Naive thymus-derived CD4-positive, alpha-beta T cell (primary cell): ENCODE measurements at regions not wholly inside any gene's neighbourhood (a gene's known extent, or its start where the extent isn't known, plus 50 kb on each side); places are given as distances from the start of the nearest gene placed in this dataset.

ENCODE experiments used
- ATAC-seq: fragments of 150-1000 bp; cut with Tn5 transposase; 2 replicates; pipeline ENCODE4 v1.10.0; 2021; ENCODE audit warnings: mild to moderate bottlenecking, moderate library complexity
- CTCF ChIA-PET: fragments of 350-600 bp; sonication (Branson Sonifier 250); formaldehyde crosslinking; loops from one replicate; lab custom pipeline; 2021; ENCODE audit warnings: antibody characterized with exemption; lab: Charles Lee
- POLR2A ChIA-PET: fragments of 350-600 bp; sonication (Branson Sonifier 250); formaldehyde crosslinking; loops from one replicate; lab custom pipeline; 2021; ENCODE audit warnings: antibody characterized with exemption, inconsistent platforms; lab: Charles Lee
- DNase-seq, 9 donors: peaks; one replicate each; pipeline versions ENCODE4 v3.0.0 to v3.0.0-alpha.2; 2020 to 2022; ENCODE audit warnings: mixed read lengths in 1 of 9
- H3K27ac ChIP-seq: one replicate; pipeline ENCODE4 v1.7.0; 2013; ENCODE audit warnings: mild to moderate bottlenecking, low read depth, low read length, moderate library complexity
- H3K27me3 ChIP-seq, 2 donors: one replicate each; pipeline ENCODE4 v1.7.0; 2013; ENCODE audit warnings: low read length in 2 of 2, mild to moderate bottlenecking in 2 of 2, moderate library complexity in 2 of 2; ENCODE audit not compliant: control insufficient read depth in 2 of 2, insufficient read depth in 2 of 2
- H3K36me3 ChIP-seq, 3 experiments: 1 replicate in 2 of 3; 2 replicates in 1 of 3; pipeline ENCODE4 v1.7.0; 2013; ENCODE audit warnings: low read length in 3 of 3, mild to moderate bottlenecking in 3 of 3, moderate library complexity in 1 of 3; ENCODE audit not compliant: insufficient read depth in 3 of 3, control insufficient read depth in 2 of 3
- H3K4me1 ChIP-seq, 2 donors: one replicate each; pipeline ENCODE4 v1.7.0; 2013; ENCODE audit warnings: low read length in 2 of 2, mild to moderate bottlenecking in 2 of 2, moderate library complexity in 1 of 2; ENCODE audit not compliant: control insufficient read depth in 2 of 2, insufficient read depth in 2 of 2
- H3K4me3 ChIP-seq: 2 replicates; pipeline ENCODE4 v1.7.0; 2013; ENCODE audit warnings: mild to moderate bottlenecking, low read length
- H3K9me3 ChIP-seq, 3 experiments: 1 replicate in 2 of 3; 2 replicates in 1 of 3; pipeline ENCODE4 v1.7.0; 2013; ENCODE audit warnings: low read length in 3 of 3; ENCODE audit not compliant: control insufficient read depth in 2 of 3
- H3K27ac Mint-ChIP-seq, 9 donors: one replicate each; pipeline ENCODE4 v1.8.0; 2020 to 2022; ENCODE audit warnings: mixed read lengths in 9 of 9, mild to moderate bottlenecking in 8 of 9, moderate library complexity in 5 of 9, inconsistent platforms in 2 of 9
- H3K27me3 Mint-ChIP-seq, 5 donors: one replicate each; pipeline ENCODE4 v1.8.0; 2021 to 2022; ENCODE audit warnings: mixed read lengths in 5 of 5, mild to moderate bottlenecking in 1 of 5
- H3K36me3 Mint-ChIP-seq, 5 donors: one replicate each; pipeline ENCODE4 v1.8.0; 2020 to 2022; ENCODE audit warnings: mixed read lengths in 5 of 5, mild to moderate bottlenecking in 3 of 5, inconsistent platforms in 1 of 5
- H3K4me1 Mint-ChIP-seq, 7 donors: one replicate each; pipeline ENCODE4 v1.8.0; 2020 to 2022; ENCODE audit warnings: mixed read lengths in 7 of 7, mild to moderate bottlenecking in 3 of 7, inconsistent platforms in 1 of 7
- H3K4me3 Mint-ChIP-seq, 10 donors: one replicate each; pipeline ENCODE4 v1.8.0; 2020 to 2022; ENCODE audit warnings: mild to moderate bottlenecking in 10 of 10, mixed read lengths in 10 of 10, moderate library complexity in 6 of 10, inconsistent platforms in 2 of 10
- H3K9me3 Mint-ChIP-seq, 11 donors: one replicate each; pipeline ENCODE4 v1.8.0; 2020 to 2022; ENCODE audit warnings: mixed read lengths in 11 of 11, mild to moderate bottlenecking in 4 of 11, inconsistent platforms in 1 of 11, moderate library complexity in 1 of 11
- intact Hi-C, 2 donors: fragments of 100-400 bp; cut with micrococcal nuclease; formaldehyde crosslinking; loops; one replicate each; pipeline ENCODE4 v1.15.1; 2023

GRCh38 chr18:45349019-45349418 is 266.3 kb upstream of the SLC14A2 start:
- H3K4me3 ChIP-seq, result no peak overlapping the region
- intact Hi-C loops, result no loop called here
- H3K27ac Mint-ChIP-seq, result no peak overlapping the region
- no peaks in the 10 kb centered on the region for H3K9me3 ChIP-seq
- no peaks in the 10 kb centered on the region for H3K27me3 ChIP-seq
- H3K4me1 Mint-ChIP-seq, result no peaks in the 10 kb centered on the region
- peaks cover 0 to 5% (median 0%) of the 10 kb centered on the region in 11 donors for H3K9me3 Mint-ChIP-seq
- DNase-seq (no peak), ATAC-seq (no peak)
- no peak overlapping the region for H3K4me3 Mint-ChIP-seq
- ChIA-PET CTCF (no interaction called here), POLR2A (no interaction called here)
- no peaks in the 10 kb centered on the region for H3K36me3 Mint-ChIP-seq
- H3K4me1 ChIP-seq, result no peaks in the 10 kb centered on the region
- H3K27me3 Mint-ChIP-seq, result peaks cover 0 to 21% (median 4%) of the 10 kb centered on the region in 5 donors
- H3K27ac ChIP-seq, result no peak overlapping the region
- H3K36me3 ChIP-seq, result no peaks in the 10 kb centered on the region

DNA sequence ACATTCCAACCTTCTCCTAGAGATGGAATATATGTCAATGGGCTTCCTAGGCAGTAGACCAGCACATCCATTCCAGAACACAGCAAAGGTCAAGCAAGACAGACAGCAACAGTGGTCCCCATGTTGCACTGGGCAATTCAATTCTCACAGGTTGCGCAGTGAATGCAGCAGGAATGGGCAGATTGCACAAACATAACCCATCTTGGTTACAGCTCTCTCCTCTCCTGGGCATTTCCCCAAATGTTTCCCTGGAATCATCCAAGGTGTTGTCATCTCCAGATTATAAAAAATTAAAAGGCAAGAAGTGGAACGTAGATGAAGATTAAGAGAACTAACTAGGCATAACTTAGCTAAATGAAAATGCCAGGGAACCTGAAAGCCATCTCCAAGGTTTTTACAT is 265.8 kb upstream of the SLC14A2 start:
- Histone ChIP-seq H3K4me1 (no peaks in the 10 kb centered on the region), H3K27ac (no peak overlapping the region), H3K9me3 (no peaks in the 10 kb centered on the region), H3K36me3 (no peaks in the 10 kb centered on the region), H3K4me3 (no peak overlapping the region), H3K27me3 (no peaks in the 10 kb centered on the region)
- ATAC-seq, result no peak
- intact Hi-C loops, result no loop called here
- H3K36me3 Mint-ChIP-seq, result no peaks in the 10 kb centered on the region
- no peak overlapping the region for H3K27ac Mint-ChIP-seq
- no peak overlapping the region for H3K4me3 Mint-ChIP-seq
- ChIA-PET CTCF (no interaction called here), POLR2A (no interaction called here)
- DNase-seq, result no peak
- no peaks in the 10 kb centered on the region for H3K4me1 Mint-ChIP-seq
- peaks cover 0 to 5% (median 0%) of the 10 kb centered on the region in 11 donors for H3K9me3 Mint-ChIP-seq
- H3K27me3 Mint-ChIP-seq, result peaks cover 0 to 21% (median 4%) of the 10 kb centered on the region in 5 donors

- H3K4me3 ChIP-seq, result no peak overlapping the region
- Mint-ChIP-seq H3K9me3 (peaks cover 0 to 5% (median 0%) of the 10 kb centered on the region in 11 donors), H3K27ac (no peak overlapping the region), H3K4me3 (no peak overlapping the region), H3K27me3 (peaks cover 0 to 21% (median 4%) of the 10 kb centered on the region in 5 donors), H3K4me1 (no peaks in the 10 kb centered on the region), H3K36me3 (no peaks in the 10 kb centered on the region)
- CTCF ChIA-PET, result no interaction called here
- H3K27ac ChIP-seq, result no peak overlapping the region
- H3K9me3 ChIP-seq, result no peaks in the 10 kb centered on the region
- intact Hi-C loops, result no loop called here
- no peaks in the 10 kb centered on the region for H3K4me1 ChIP-seq
- ATAC-seq (no peak), DNase-seq (no peak)
- POLR2A ChIA-PET, result no interaction called here
- no peaks in the 10 kb centered on the region for H3K27me3 ChIP-seq
- no peaks in the 10 kb centered on the region for H3K36me3 ChIP-seq
Measured at GRCh38 chr18:45350404-45351156, 264.7 kb upstream of the SLC14A2 start.

GRCh38 chr18:45352874-45353273 is 262.4 kb upstream of the SLC14A2 start:
- Histone ChIP-seq H3K36me3 (no peaks in the 10 kb centered on the region), H3K27me3 (no peaks in the 10 kb centered on the region), H3K4me3 (no peak overlapping the region), H3K4me1 (no peaks in the 10 kb centered on the region), H3K27ac (no peak overlapping the region), H3K9me3 (no peaks in the 10 kb centered on the region)
- H3K9me3 Mint-ChIP-seq, result peaks cover 0 to 5% (median 0%) of the 10 kb centered on the region in 11 donors
- H3K4me1 Mint-ChIP-seq, result no peaks in the 10 kb centered on the region
- CTCF ChIA-PET, result no interaction called here
- no peak overlapping the region for H3K27ac Mint-ChIP-seq
- intact Hi-C loops, result no loop called here
- no peak overlapping the region for H3K4me3 Mint-ChIP-seq
- peaks cover 0 to 25% (median 4%) of the 10 kb centered on the region in 5 donors for H3K27me3 Mint-ChIP-seq
- POLR2A ChIA-PET, result no interaction called here
- DNase-seq, result no peak
- no peak for ATAC-seq
- H3K36me3 Mint-ChIP-seq, result no peaks in the 10 kb centered on the region

- Mint-ChIP-seq H3K27ac (no peak overlapping the region), H3K9me3 (peaks cover 0 to 5% (median 0%) of the 10 kb centered on the region in 11 donors), H3K27me3 (peaks cover 0 to 25% (median 4%) of the 10 kb centered on the region in 5 donors), H3K4me1 (no peaks in the 10 kb centered on the region), H3K36me3 (no peaks in the 10 kb centered on the region), H3K4me3 (no peak overlapping the region)
- Histone ChIP-seq H3K4me1 (no peaks in the 10 kb centered on the region), H3K9me3 (no peaks in the 10 kb centered on the region), H3K27ac (no peak overlapping the region), H3K27me3 (no peaks in the 10 kb centered on the region), H3K36me3 (no peaks in the 10 kb centered on the region), H3K4me3 (no peak overlapping the region)
- intact Hi-C loops, result no loop called here
- ChIA-PET POLR2A (no interaction called here), CTCF (no interaction called here)
- DNase-seq (no peak), ATAC-seq (no peak)
Measured at GRCh38 chr18:45353530-45353929, 261.7 kb upstream of the SLC14A2 start.

- Histone ChIP-seq H3K27ac (no peak overlapping the region), H3K9me3 (no peaks in the 10 kb centered on the region), H3K36me3 (no peaks in the 10 kb centered on the region), H3K4me1 (no peaks in the 10 kb centered on the region), H3K4me3 (no peak overlapping the region), H3K27me3 (no peaks in the 10 kb centered on the region)
- ATAC-seq, result no peak
- H3K27ac Mint-ChIP-seq, result no peak overlapping the region
- no peaks in the 10 kb centered on the region for H3K36me3 Mint-ChIP-seq
- ChIA-PET POLR2A (no interaction called here), CTCF (no interaction called here)
- intact Hi-C loops, result no loop called here
- DNase-seq, result no peak
- H3K27me3 Mint-ChIP-seq, result peaks cover 0 to 21% (median 5%) of the 10 kb centered on the region in 5 donors
- H3K4me1 Mint-ChIP-seq, result no peaks in the 10 kb centered on the region
- peaks cover 0 to 3% (median 0%) of the 10 kb centered on the region in 11 donors for H3K9me3 Mint-ChIP-seq
- H3K4me3 Mint-ChIP-seq, result no peak overlapping the region
Measured at GRCh38 chr18:45355944-45356520, 259.2 kb upstream of the SLC14A2 start.
